ENCODE measurements at regions not wholly inside any gene's neighbourhood (a gene's known extent, or its start where the extent isn't known, plus 50 kb on each side); places are given as distances from the start of the nearest gene placed in this dataset.

DNA sequence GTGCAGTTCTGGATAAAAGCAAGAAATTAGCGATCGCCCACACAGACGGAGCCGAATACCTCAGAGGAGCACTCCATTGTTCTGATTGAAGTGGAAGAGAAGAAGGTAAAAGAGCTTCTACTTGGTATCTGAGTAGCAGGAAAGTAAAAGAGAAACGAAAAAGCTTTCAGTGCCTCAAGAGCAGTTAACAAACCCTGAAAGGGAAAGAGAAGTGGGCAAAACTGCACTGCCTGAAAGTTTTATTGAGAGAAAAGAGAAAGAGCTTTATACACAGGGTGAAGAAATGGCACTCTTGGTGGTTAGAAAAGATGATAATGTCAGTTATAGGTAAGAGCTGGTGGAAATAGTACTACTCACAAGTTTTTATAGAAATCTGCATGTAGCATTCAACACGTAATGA lies 192.8 kb downstream of the CDCA7 start:
- TF ChIP-seq, protein P1, sequence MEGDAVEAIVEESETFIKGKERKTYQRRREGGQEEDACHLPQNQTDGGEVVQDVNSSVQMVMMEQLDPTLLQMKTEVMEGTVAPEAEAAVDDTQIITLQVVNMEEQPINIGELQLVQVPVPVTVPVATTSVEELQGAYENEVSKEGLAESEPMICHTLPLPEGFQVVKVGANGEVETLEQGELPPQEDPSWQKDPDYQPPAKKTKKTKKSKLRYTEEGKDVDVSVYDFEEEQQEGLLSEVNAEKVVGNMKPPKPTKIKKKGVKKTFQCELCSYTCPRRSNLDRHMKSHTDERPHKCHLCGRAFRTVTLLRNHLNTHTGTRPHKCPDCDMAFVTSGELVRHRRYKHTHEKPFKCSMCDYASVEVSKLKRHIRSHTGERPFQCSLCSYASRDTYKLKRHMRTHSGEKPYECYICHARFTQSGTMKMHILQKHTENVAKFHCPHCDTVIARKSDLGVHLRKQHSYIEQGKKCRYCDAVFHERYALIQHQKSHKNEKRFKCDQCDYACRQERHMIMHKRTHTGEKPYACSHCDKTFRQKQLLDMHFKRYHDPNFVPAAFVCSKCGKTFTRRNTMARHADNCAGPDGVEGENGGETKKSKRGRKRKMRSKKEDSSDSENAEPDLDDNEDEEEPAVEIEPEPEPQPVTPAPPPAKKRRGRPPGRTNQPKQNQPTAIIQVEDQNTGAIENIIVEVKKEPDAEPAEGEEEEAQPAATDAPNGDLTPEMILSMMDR (IDR thresholded peaks at IDR 0.05; ENCODE audit: insufficient read depth, low read length, poor library complexity, severe bottlenecking), result no peak
- no peak for TF ChIP-seq EZH2phosphoT487 (conservative IDR thresholded peaks at IDR 0.05; ENCODE audit: low read length)
